ENCODE measurements at regions not wholly inside any gene's neighbourhood (a gene's known extent, or its start where the extent isn't known, plus 50 kb on each side); places are given as distances from the start of the nearest gene placed in this dataset.

- TF ChIP-seq CTCF (IDR thresholded peaks at IDR 0.05) (no peak), EZH2phosphoT487 (IDR thresholded peaks at IDR 0.05) (no peak), EZH2 (IDR thresholded peaks at IDR 0.05) (no peak)
Observed at GRCh38 chr2:129720360-129720759, 259.1 kb upstream of the RAB6C start.

All from neural progenitor cell (in vitro differentiated cells).